NCI-H1048 (cell line): ENCODE measurements at regions not wholly inside any gene's neighbourhood (a gene's known extent, or its start where the extent isn't known, plus 50 kb on each side); places are given as distances from the start of the nearest gene placed in this dataset.

ENCODE experiments used
- DNase-seq: peaks from one replicate; lab custom pipeline; 2025; lab: John Stamatoyannopoulos, UW

DNA sequence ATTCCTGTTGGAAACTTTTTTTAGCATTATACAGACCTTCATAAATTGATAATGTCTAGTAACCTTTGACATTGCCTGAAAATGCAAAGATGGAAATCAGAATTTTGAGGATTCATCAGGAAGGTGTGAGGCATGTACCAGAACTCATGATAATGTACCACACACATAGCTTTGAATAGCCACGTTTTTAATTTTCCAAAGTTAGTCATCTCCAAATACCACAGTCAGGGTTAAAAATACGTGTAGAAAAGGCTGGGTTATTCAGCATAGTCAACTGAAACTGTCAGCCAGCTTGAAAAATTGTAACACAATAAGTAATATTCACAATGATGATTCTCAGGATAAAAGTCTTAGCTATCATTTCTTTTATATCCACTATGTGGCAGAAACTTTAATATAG lies 102.0 kb upstream of the THRB start:
- DNase-seq = no peak

DNA sequence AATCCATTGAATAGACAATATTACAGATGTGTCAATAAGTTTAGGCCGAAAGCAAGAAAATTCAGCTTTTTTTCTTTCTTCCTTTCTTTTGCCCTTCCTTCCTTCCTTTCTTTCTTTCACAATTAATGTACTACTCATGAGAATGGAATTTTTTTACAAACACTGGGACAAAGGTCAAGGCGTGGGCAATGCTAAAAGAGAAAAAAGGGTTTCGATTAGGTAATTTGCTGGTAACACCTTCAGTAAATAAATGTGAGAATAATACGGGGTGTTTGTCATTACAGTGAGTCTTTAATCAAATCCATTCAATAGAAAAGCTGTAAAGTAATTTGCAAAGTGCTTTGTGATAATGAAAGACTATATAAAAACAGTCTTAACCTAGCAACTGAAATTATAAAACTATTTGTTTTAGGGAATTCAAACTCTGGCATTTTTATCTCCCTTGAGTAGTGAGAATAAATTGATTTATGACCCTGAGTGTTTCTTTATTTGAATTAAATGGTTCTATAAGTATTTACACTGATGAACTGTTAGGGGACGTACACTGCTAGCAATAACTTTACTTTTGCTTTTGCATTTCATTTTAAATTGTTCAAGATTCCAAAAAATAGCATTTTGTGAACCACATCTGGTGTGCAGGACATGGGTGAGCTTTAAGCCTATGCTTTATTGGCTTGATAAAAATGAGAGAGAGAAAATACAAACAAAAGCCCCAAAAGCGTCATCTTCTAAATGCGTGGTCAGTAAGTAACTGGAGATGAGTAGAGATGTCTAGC lies 104.2 kb upstream of the THRB start:
- DNase-seq = no peak

- no peak for DNase-seq
Measured at GRCh38 chr3:24601066-24601939, 106.7 kb upstream of the THRB start.

- DNase-seq = no peak
Measured at GRCh38 chr3:24604215-24604614, 109.6 kb upstream of the THRB start.

GRCh38 chr3:24605511-24606028 lies 110.9 kb upstream of the THRB start:
- DNase-seq = no peak

GRCh38 chr3:24607281-24607680 lies 112.6 kb upstream of the THRB start:
- no peak for DNase-seq

GRCh38 chr3:24608701-24609390 lies 114.2 kb upstream of the THRB start:
- DNase-seq = no peak

- no peak for DNase-seq
Measured at GRCh38 chr3:24614359-24614758, 119.7 kb upstream of the THRB start.

DNA sequence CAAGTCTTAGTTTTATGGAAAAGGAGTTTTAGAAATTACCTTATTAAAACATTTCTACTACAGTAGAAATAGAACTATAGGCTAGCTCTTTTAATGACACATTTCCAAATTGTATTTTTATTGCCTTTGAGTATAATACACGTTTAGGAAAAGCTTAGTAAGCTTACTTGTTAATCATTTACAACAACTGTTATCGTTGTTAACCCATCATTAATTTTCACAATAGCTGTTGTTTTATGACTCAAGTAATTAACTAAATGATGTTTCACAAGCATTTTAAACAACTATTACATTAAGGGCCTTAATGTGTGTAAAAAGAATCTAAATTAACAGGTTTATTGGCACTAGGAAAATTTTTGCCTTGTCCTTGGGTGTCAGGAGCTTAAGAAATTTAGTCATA lies 120.5 kb upstream of the THRB start:
- DNase-seq = no peak

- DNase-seq = no peak
Measured at GRCh38 chr3:24616110-24616829, 121.6 kb upstream of the THRB start.

- DNase-seq = no peak
Measured at GRCh38 chr3:24622138-24622537, 127.5 kb upstream of the THRB start.

DNA sequence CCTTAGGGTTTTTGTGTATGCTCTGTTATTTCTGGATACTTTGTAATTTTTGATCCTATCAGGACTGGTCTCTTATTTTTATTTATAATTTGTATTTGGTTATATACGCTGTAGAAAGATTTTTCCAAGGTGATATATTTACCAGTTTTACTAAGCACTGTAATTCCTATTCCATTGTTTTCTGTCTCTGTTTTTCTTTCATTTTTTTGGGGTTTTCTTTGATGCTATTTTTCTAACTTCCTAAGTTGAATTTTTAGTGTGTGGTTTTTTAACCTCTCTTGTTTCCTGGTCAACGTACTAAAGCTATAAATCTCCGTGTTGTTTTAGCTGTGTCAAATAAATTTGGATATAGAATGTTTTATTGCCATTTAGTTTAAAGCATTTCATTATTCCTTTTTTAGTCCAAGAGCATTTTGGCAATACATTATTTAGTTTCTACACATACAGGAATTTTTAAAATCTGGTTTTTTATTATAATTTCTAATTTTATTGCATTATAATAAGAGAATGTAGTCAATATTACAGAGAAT lies 128.1 kb upstream of the THRB start:
- no peak for DNase-seq

DNA sequence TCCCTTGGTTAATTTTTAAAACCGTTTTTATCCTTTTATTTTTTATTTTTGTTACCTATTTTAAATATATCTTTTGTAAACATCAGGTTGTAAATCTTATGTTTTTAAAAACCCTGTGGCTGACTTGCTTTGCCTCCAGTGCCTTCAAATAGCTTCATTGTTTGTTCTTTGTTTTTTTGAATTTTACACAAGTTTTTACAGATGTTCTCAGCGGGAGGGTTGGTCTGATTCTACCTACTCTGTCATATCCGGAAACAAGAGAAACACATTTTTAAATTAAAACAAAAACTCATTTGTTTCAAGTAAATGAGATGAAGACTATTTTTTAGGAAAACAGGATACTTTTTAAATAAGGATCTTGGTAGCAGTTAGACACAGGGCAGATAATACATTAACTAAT lies 129.0 kb upstream of the THRB start:
- no peak for DNase-seq

- DNase-seq = no peak
Measured at GRCh38 chr3:24624938-24625681, 130.5 kb upstream of the THRB start.

DNA sequence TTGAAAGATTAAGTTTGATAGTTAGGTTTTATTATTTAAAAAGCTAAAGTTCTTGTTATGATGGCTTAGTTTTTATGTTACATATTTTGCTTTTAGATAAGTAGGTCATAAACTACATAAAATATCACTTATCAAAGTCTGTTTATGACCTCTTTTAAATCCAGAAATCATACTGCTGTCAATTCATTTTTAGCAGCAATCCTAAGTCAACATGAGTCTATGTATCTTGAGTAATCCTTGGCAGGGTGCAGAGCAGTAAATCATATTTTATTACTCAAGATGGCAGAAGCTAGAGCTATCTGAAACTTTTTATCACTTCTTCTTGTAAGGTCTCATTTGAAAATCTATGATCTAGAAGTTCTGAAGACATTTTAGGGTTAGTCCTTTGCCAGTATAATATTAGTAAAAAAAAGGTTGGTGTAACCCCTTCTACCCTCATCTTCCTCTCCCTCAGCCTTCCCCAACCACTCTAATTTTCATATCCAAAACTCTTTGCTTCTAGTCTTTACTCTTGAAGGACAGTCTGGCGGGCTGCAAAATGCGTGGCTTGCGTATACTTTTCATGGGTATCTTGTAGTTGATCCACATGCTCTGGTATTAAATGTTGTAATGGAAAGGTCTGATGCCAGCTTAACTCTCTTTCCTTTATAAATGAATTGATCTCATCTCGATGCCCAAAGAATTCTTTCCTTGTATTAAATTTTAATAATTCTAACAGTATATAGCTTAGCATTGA lies 134.0 kb upstream of the THRB start:
- DNase-seq = no peak

GRCh38 chr3:24631481-24631880 lies 136.8 kb upstream of the THRB start:
- DNase-seq = no peak

GRCh38 chr3:24639061-24639460 lies 144.4 kb upstream of the THRB start:
- DNase-seq = no peak

DNA sequence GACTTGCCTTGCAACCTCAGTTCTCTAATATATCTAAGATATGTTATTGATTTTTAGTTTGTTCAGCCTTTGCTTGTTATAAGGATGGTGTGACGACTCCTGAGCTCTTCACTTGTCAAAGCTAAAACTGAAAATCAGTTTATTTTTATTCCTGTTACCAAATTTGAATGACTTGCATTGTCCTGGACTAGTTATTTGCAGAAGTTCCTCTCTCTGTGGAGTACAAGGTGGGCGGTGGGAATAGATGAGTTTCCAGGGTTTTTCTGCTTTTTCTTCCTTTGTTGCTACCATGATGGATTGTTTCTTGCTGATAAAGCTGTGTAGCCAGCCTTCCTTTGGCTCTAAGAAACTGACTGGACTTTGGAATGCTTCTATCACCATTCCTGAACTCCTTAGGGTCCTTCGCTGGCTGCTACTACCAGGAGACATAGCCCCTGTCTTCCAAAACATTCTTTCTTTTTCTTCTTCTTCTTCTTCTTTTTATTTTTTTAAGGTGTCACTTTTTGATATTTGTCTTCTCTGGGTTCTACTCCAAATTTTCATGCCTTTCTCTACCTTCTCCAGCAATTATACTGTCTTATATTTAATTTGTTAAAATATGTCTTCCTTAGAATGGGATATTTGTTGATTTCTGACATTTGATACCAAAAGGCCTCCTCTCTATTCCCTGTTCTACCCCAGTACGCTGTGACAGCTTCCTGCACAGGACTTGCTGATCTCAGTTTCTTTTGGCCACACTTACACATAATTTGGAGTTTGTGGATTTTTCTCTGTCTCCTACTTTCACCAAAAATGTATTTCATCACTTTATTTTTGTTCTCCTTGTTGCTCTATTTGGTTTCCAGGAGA lies 145.1 kb upstream of the THRB start:
- DNase-seq = no peak

DNA sequence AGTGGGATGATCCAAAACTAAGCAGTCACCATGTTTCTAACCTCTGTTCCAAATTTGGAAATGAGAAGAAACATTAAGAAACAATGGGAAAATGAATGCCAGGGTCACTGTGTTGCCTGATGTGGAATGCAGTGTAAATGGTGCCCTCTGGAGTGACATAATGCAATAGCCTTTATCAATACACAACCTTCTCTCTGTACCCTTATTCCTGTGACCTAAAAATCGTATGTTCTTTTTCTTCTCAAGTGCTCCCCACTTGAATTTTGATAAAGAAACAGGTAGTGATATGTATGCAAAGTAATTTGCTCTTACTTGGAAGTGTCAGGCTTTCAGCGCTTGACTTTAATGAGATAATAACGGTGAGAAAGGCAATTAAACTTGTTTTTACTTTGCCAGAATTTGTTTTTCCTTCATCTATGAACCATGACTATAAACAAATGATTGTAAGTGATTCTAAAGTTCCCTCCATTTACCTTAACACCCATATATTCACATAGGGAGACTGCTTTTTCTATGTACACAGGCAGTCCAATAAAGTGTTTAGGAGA lies 145.8 kb upstream of the THRB start:
- no peak for DNase-seq
